HepG2 (cell line): ENCODE measurements at regions not wholly inside any gene's neighbourhood (a gene's known extent, or its start where the extent isn't known, plus 50 kb on each side); places are given as distances from the start of the nearest gene placed in this dataset.

Source experiments
- ATAC-seq: fragments of 200-7000 bp; cut with Tn5 transposase; 3 replicates; pipeline ENCODE4 v1.9.1; 2020; ENCODE audit warnings: mild to moderate bottlenecking, moderate library complexity
- BruUV-seq: library from RNA; stranded (reverse); fragments of 400-500 nt; replicated peaks from 2 replicates; lab custom pipeline; 2021; lab: Mats Ljungman, UMichigan
- CTCF ChIA-PET: fragments of 300-600 bp; formaldehyde crosslinking; extraction: SDS; loops from one replicate; lab custom pipeline; 2021; ENCODE audit warnings: low total read pairs, inconsistent platforms, low intra/inter-chr PET ratio; lab: Yijun Ruan, JAX
- POLR2A ChIA-PET: fragments of 350-600 bp; sonication (Branson Sonifier 250); formaldehyde crosslinking; loops from one replicate; lab custom pipeline; 2020; ENCODE audit warnings: antibody characterized with exemption, inconsistent platforms; lab: Yijun Ruan, JAX
- DNase-seq: peaks from one replicate; pipeline ENCODE4 v3.0.0-alpha.2; 2015; ENCODE audit warnings: low spot score
- FAIRE-seq: peaks from 3 replicates; lab custom pipeline; 2011; peaks lifted over from hg19 to GRCh38; lab: Jason Lieb, UNC
- H2AFZ ChIP-seq: one replicate; pipeline ENCODE4 v1.6.1; 2011; ENCODE audit warnings: low read length, inconsistent platforms
- H3K27ac ChIP-seq: fragments of 300-600 bp; 3 replicates; pipeline ENCODE4 v1.8.0; 2011; ENCODE audit warnings: mixed run types, mild to moderate bottlenecking, mixed read lengths, low read length, inconsistent platforms; ENCODE audit not compliant: insufficient read depth; ENCODE audit errors: extremely low read length
- H3K27me3 ChIP-seq, 2 experiments: fragments of 200-600 bp in 1 of 2; 2 replicates in 1 of 2; 3 replicates in 1 of 2; pipeline versions ENCODE4 v1.6.0 to v1.8.0; 2011; ENCODE audit warnings: low read length in 2 of 2, mild to moderate bottlenecking in 2 of 2, moderate library complexity in 2 of 2, inconsistent platforms in 1 of 2; ENCODE audit not compliant: insufficient read depth in 2 of 2, control insufficient read depth in 1 of 2
- H3K36me3 ChIP-seq, 2 experiments: fragments of 200-600 bp in 1 of 2; replicated peaks in 1 of 2; 2 replicates in 1 of 2; 3 replicates in 1 of 2; pipeline versions ENCODE4 v1.5.1 to v1.8.0; 2011; ENCODE audit warnings: low read length in 2 of 2, inconsistent platforms in 1 of 2; ENCODE audit not compliant: insufficient read depth in 2 of 2, control insufficient read depth in 1 of 2
- H3K4me1 ChIP-seq: 2 replicates; pipeline ENCODE4 v1.5.1; 2012; ENCODE audit warnings: low read length, inconsistent platforms; ENCODE audit not compliant: insufficient read depth
- H3K4me2 ChIP-seq: 2 replicates; pipeline ENCODE4 v1.6.0; 2011; ENCODE audit warnings: low read depth, low read length, inconsistent platforms
- H3K4me3 ChIP-seq, 3 experiments: fragments of 200-600 bp in 1 of 3; sonication (generic), shearing (Covaris generic) in 1 of 3; replicated peaks in 1 of 3; 2 replicates each; pipeline ENCODE4 v1.5.1; 2011 to 2016; ENCODE audit warnings: low read length in 3 of 3, inconsistent platforms in 2 of 3, low read depth in 2 of 3, mild to moderate bottlenecking in 2 of 3, control low read depth in 1 of 3, mixed read lengths in 1 of 3; ENCODE audit not compliant: insufficient read depth in 1 of 3
- H3K79me2 ChIP-seq: one replicate; pipeline ENCODE4 v1.6.1; 2011; ENCODE audit warnings: low read length, inconsistent platforms; ENCODE audit not compliant: insufficient read depth
- H3K9ac ChIP-seq: 2 replicates; pipeline ENCODE4 v1.6.0; 2011; ENCODE audit warnings: mild to moderate bottlenecking, low read depth, low read length, inconsistent platforms; ENCODE audit not compliant: insufficient read depth
- H3K9me3 ChIP-seq: 2 replicates; pipeline ENCODE4 v1.5.1; 2012; ENCODE audit warnings: mild to moderate bottlenecking, low read length
- H4K20me1 ChIP-seq: 2 replicates; pipeline ENCODE4 v1.6.0; 2011; ENCODE audit warnings: inconsistent platforms, mild to moderate bottlenecking, low read length, moderate library complexity; ENCODE audit not compliant: insufficient read depth
- AHR ChIP-seq: IDR thresholded peaks from 2 replicates; pipeline ENCODE4 v1.6.1; 2018; ENCODE audit warnings: missing genetic modification reagents, missing compliant biosample characterization
- HNF4G ChIP-seq, 2 experiments: sonication (generic) in 1 of 2; formaldehyde crosslinking in 1 of 2; IDR thresholded peaks; 2 replicates each; pipeline versions ENCODE4 v1.4.0 to v1.6.1; 2011 to 2020; ENCODE audit warnings: borderline replicate concordance in 2 of 2, low read depth in 2 of 2, mild to moderate bottlenecking in 2 of 2, low read length in 1 of 2, missing genetic modification reagents in 1 of 2, moderate library complexity in 1 of 2
- JDP2 ChIP-seq: sonication (generic); formaldehyde crosslinking; IDR thresholded peaks from 2 replicates; pipeline ENCODE4 v1.8.1; 2022; ENCODE audit warnings: missing genetic modification reagents, borderline replicate concordance
- NFE2 ChIP-seq: sonication (generic); formaldehyde crosslinking; IDR thresholded peaks from 2 replicates; pipeline ENCODE4 v1.4.0; 2020; ENCODE audit warnings: missing genetic modification reagents
- PAX8 ChIP-seq: sonication (generic); formaldehyde crosslinking; IDR thresholded peaks from 2 replicates; pipeline ENCODE4 v1.8.0; 2022; ENCODE audit warnings: mild to moderate bottlenecking, missing genetic modification reagents, borderline replicate concordance
- PBX2 ChIP-seq: IDR thresholded peaks from 2 replicates; pipeline ENCODE4 v1.6.1; 2016; ENCODE audit warnings: control low read depth
- RBM22 ChIP-seq: fragments of 200-400 bp; formaldehyde crosslinking; optimal IDR thresholded peaks from 2 replicates; pipeline ENCODE3; 2017; ENCODE audit warnings: mild to moderate bottlenecking, low read length, moderate library complexity
- SKI ChIP-seq: fragments of 450-650 bp; IDR thresholded peaks from one replicate; pipeline ENCODE4 v1.6.1; 2018; ENCODE audit warnings: mild to moderate bottlenecking; ENCODE audit not compliant: partially characterized antibody
- SYNCRIP ChIP-seq: fragments of 200-400 bp; formaldehyde crosslinking; IDR thresholded peaks from 2 replicates; pipeline ENCODE4 v1.6.1; 2018; ENCODE audit warnings: mild to moderate bottlenecking, low read depth, low read length; ENCODE audit not compliant: insufficient read depth
- TBX2 ChIP-seq: sonication (generic); formaldehyde crosslinking; IDR thresholded peaks from 2 replicates; pipeline ENCODE4 v1.5.0; 2020; ENCODE audit warnings: missing genetic modification reagents, mild to moderate bottlenecking, borderline replicate concordance
- TP53 ChIP-seq: sonication (generic); formaldehyde crosslinking; conservative IDR thresholded peaks from 2 replicates; pipeline ENCODE4 v1.4.0; 2020; ENCODE audit warnings: missing genetic modification reagents
- WIZ ChIP-seq: sonication (generic); formaldehyde crosslinking; IDR thresholded peaks from 2 replicates; pipeline ENCODE4 v1.5.1; 2020; ENCODE audit warnings: mild to moderate bottlenecking, missing genetic modification reagents
- ZC3H4 ChIP-seq: sonication (generic); formaldehyde crosslinking; IDR thresholded peaks from 2 replicates; pipeline ENCODE4 v1.4.0; 2020; ENCODE audit warnings: missing genetic modification reagents, borderline replicate concordance
- ZFP36L2 ChIP-seq: sonication (generic); formaldehyde crosslinking; IDR thresholded peaks from 2 replicates; pipeline ENCODE4 v1.4.0; 2020; ENCODE audit warnings: missing genetic modification reagents
- ZNF10 ChIP-seq: sonication (generic); formaldehyde crosslinking; IDR thresholded peaks from 2 replicates; pipeline ENCODE4 v1.4.0; 2020; ENCODE audit warnings: mild to moderate bottlenecking, low read depth, missing genetic modification reagents, borderline replicate concordance
- ZNF101 ChIP-seq: sonication (generic); formaldehyde crosslinking; IDR thresholded peaks from 2 replicates; pipeline ENCODE4 v1.4.0; 2020; ENCODE audit warnings: mild to moderate bottlenecking, low read depth, missing genetic modification reagents, borderline replicate concordance
- ZNF3 ChIP-seq: IDR thresholded peaks from 2 replicates; pipeline ENCODE4 v1.7.0; 2017; ENCODE audit warnings: inconsistent platforms
- ZNF879 ChIP-seq: sonication (generic); formaldehyde crosslinking; IDR thresholded peaks from 2 replicates; pipeline ENCODE4 v1.8.1; 2023; ENCODE audit warnings: missing genetic modification reagents
- WGBS: methylation state at CpG from one replicate; pipeline ENCODE4 v1.1.6; 2017; ENCODE audit warnings: low lambda C conversion rate; 5-methylcytosine and 5-hydroxymethylcytosine counted together
- in situ Hi-C: cut with HindIII; loops from 2 replicates; pipeline ENCODE4 v1.10.0; 2017; ENCODE audit warnings: low pct_unique_long_range_greater_than_20kb; ENCODE audit not compliant: extremely low pct_ligation_motif_present
- intact Hi-C: fragments of 100-400 bp; cut with micrococcal nuclease; formaldehyde crosslinking; loops from one replicate; pipeline ENCODE4 v1.10.0; 2022; ENCODE audit not compliant: unreplicated experiment

- no peaks in the 10 kb centered on the region for H3K36me3 ChIP-seq
- no peak overlapping the region for H3K27ac ChIP-seq
- POLR2A ChIA-PET: no interaction called here
- in situ Hi-C loops: loop anchor here (25.0 kb wide), 2 partner anchors 460 to 635 kb away; no protein-coding TSS in a partner anchor
- no peak overlapping the region for H3K9ac ChIP-seq
- TF ChIP-seq TBX2 (CRISPR knock-in tag) (no peak), PAX8 (CRISPR knock-in tag) (no peak), SKI (no peak), ZC3H4 (CRISPR knock-in tag) (no peak), AHR (CRISPR knock-in tag) (no peak), ZNF879 (CRISPR knock-in tag) (no peak), PBX2 (CRISPR knock-in tag) (no peak), ZFP36L2 (CRISPR knock-in tag) (no peak), RBM22 (no peak), JDP2 (no peak), WIZ (CRISPR knock-in tag) (no peak), HNF4G (IDR thresholded peaks at IDR 0.05; ENCODE audit: borderline replicate concordance, low read depth, low read length) (no peak), HNF4G (CRISPR knock-in tag; IDR thresholded peaks at IDR 0.05; ENCODE audit: borderline replicate concordance, low read depth) (no peak), SYNCRIP (no peak), ZNF3 (CRISPR knock-in tag) (no peak), TP53 (no peak), ZNF101 (no peak), ZNF10 (CRISPR knock-in tag) (no peak), NFE2 (CRISPR knock-in tag) (no peak)
- TF ChIP-seq, all 625 proteins: peak for 0
- CTCF ChIA-PET: no interaction called here
- Histone ChIP-seq H3K4me1 (no peaks in the 10 kb centered on the region), H4K20me1 (no peaks in the 10 kb centered on the region), H3K9me3 (no peaks in the 10 kb centered on the region), H2AFZ (no peak overlapping the region), H3K27me3 (peaks cover 0 to 28% of the 10 kb centered on the region in 2 experiments; a peak in 3 of 5 replicates), H3K4me3 (no peak overlapping the region), H3K4me2 (no peak overlapping the region), H3K79me2 (no peaks in the 10 kb centered on the region)
- no peak for FAIRE-seq
- intact Hi-C loops: no loop called here
- no peak for ATAC-seq
- DNase-seq: no peak
- no TSS peak for BruUV-seq
- WGBS: 71% methylated on average over 2 of the region's 2 CpGs
These were observed 129.3 kb upstream of the STMND1 start for GRCh38 chr6:16972535-16972934.
